HT1080 (cell line): ENCODE measurements at regions not wholly inside any gene's neighbourhood (a gene's known extent, or its start where the extent isn't known, plus 50 kb on each side); places are given as distances from the start of the nearest gene placed in this dataset.
"Not testable (repeated sequence)": the region's sequence is repeated elsewhere in the genome, so short reads cannot be mapped to it uniquely, and the experiment has no call there.

Source experiments
- DNase-seq: peaks from one replicate; pipeline ENCODE4 v3.0.0-alpha.2; 2015; ENCODE audit warnings: low read depth

DNA sequence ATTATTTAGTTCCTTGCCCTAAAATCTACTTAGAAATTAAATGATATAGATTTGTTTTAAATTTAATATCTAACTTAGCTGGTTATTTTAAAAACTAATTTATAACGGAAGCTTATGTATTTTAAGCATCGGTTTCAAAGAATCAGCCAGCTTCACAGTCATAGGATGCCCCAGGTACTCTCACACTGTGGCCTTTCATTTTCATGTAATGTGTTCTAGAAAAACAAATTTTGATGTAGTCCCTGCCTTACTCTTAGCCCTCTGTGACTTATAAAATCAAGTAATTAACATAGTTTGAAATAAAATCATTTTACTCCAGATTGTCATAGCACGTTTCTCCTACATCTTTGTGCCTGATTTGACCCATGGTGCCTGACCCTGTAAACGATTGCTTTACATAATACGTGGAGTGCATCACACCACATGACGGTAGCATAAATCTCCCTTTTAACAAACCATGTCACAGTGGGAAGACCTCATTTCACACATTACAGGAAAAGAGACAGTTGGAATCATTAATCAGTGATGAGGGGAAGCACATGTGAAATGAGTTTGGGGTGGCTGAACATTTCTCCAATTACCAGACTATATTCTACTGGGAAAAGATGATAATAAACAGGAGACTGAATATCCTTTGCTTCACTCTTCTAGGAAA is 731.5 kb upstream of the CDH9 start:
- no peak for DNase-seq

DNA sequence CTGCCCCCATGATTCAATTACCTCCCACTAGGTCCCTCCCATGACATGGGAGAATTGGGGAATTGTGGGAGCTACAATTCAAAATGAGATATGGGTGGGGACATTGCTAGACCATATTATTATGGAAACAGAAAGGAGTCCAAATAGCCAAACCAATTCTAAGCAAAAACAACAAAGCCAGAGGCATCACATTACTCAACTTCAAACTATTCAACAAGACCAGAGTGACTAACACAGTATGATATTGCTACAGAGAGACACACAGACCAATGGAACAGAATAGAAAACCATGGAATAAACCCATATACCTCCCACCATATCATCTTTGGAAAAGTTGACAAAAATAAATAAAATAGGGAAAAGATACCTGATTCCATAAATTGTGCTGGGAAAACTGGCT is 710.5 kb upstream of the CDH9 start:
- DNase-seq, result peak; percentile 55

DNA sequence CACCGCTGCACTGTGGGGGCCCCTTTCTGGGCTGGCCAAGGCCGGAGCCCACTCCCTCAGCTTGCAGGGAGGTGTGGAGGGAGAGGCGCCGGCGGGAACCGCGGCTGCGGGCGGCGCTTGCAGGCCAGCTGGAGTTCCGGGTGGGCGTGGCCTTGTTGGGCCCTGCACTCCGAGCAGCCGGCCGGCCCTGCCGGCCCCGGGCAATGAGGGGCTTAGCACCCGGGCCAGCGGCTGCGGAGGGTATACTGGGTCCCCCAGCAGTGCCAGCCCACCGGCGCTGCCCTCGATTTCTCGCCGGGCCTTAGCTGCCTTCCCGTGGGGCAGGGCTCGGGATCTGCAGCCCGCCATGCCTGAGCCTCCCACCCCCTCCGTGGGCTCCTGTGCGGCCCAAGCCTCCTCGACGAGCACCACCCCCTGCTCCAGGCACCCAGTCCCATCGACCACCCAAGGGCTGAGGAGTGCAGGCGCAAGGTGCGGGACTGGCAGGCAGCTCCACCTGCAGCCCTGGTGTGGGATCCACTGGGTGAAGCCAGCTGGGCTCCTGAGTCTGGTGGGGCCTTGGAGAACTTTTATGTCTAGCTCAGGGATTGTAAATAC is 705.1 kb upstream of the CDH9 start:
- DNase-seq, result not testable (repeated sequence)

DNA sequence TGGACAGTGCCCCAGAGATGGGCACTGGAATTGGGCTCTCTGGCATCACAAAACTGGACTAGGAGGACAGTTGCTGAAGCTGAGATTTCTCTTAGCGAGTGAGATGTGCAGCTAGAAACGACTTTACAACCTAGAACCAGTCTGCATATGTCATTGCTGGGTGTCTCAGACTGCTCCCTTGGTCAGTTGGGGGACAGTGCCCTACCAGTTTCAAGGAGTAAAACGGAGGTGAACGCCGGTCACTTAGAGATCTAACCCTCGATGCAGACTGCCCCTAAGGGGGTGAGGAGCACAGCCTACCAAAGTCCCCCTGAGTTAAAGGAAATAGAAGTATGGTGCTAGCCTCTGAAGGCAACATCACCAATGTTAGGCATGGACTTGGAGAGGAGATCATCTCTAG is 704.4 kb upstream of the CDH9 start:
- DNase-seq, result no peak

DNA sequence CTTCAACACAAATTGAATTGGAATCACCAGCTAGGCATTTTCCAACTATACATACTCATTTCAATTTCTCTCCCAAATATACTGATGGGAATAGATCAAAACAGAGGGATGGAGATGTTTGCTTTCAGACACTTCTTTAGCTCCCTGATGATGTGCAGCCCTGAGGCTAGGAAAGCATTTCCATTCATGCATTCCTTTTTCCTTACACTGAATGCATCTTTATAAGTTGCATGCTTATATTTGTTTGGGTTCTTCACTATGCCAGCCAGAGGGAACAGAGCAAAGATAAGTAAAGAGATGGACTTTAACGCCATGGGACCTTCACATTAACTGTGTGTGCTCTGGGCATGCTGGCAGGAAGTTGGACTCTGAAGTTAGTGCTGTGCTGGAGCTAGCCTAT is 696.5 kb upstream of the CDH9 start:
- no peak for DNase-seq

DNA sequence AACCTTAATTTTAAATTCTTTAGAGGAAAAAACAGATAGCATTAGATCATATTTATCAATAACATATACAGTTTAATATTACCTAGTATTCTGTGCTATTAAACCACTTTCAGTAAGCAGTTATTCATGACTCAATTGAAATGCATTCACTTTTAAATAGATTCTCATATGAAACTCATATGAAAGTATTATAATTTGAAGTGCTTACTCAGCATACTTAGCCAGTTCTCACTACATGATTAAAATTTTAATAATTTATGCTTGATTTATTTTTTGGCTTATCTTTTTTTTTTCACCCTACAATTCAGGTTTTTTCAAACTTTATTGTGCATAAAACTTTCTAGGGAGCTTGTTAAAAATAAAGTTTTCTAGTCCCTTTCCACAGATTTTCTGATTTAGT is 694.9 kb upstream of the CDH9 start:
- no peak for DNase-seq

DNA sequence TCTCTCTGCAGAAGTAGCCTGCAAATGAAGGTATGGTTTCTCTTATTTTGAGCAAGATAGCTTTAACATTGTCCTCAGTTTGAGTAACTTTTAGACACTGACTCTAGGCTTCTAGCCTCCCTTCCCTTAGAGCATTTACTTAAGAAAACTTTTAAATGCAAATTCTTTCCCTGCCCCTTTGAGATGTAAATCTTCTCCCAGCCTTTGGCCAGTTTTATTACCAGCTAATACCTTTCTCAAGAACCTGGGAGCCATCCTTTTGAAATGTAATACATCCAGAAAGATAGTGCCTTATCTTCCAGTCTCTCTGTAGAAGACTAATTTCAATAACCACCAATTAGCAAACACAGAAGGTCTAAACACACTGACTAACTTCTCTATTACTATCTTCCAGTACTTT is 688.9 kb upstream of the CDH9 start:
- no peak for DNase-seq

DNA sequence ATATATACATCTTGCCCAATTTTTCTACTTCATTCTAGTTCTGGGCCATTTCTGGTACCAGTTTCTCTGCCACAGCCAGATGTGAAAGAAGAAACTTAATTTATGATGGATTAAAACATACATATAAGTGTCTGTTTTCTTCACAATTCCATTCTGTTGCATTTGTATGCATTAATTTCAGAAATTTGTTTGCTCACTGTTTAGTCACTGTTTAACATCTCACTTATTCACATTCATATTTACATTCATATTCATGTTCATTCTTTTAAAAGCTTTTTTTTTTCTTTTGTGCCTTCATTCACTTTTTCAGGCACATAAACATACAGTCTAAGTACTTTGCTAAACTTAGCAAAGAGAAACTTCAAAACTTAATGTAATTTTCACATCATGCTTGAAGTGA is 684.0 kb upstream of the CDH9 start:
- no peak for DNase-seq

DNA sequence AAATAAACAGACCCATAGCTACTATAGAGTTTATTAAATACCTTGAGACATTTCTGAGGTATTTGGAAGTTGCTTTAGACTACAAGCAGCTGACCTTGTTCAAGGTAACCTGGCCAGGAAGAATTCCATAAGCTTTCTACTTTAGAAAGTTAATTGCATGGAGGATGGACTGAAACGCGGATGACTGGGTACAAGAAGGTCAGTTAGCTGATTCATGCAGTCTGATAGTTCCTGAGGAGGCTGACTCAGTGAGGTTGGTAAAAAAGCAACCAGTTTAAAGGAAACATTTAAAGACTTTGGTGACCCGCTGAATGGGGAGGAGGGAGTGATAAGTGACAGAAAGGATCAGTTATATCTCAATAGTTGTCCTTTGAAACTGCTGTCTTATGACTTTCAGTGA is 670.1 kb upstream of the CDH9 start:
- DNase-seq, result peak; percentile 76

DNA sequence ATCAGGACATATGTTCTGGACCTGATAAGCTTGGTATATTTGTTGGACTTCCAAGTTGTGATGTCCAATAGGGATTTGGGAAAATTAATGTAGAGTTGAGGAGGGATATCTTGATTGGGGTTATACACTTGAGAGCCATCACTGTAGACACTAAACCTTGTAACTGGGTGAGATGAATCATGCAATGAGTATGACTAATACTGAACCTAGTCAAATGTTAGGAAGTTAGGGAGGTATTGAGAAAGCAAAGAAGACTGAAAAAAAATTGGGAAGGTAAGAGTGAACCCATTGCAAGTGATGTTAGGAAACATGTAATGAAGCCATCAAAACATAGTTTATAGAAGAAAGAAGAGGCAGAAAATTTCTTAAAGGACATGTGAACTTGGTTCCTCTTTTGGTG is 668.4 kb upstream of the CDH9 start:
- peak; percentile 79 for DNase-seq

DNA sequence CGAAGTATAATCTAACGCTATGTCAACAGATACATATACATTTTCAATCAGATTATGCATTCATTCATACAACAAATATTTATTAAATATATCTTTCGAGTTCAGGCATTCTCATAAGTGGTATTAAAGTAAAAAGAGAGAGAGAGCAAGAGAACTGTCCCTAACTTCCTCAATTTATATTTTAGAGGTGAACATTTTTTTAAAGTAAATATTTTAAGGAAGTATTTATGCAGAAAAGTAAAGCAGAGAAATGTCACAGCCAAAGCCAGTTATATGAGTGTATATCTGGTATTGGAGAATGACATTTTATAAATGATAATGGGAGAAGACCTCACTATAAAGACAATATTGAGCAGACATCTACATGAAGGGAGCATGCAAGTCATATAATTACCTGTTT is 667.3 kb upstream of the CDH9 start:
- no peak for DNase-seq

DNA sequence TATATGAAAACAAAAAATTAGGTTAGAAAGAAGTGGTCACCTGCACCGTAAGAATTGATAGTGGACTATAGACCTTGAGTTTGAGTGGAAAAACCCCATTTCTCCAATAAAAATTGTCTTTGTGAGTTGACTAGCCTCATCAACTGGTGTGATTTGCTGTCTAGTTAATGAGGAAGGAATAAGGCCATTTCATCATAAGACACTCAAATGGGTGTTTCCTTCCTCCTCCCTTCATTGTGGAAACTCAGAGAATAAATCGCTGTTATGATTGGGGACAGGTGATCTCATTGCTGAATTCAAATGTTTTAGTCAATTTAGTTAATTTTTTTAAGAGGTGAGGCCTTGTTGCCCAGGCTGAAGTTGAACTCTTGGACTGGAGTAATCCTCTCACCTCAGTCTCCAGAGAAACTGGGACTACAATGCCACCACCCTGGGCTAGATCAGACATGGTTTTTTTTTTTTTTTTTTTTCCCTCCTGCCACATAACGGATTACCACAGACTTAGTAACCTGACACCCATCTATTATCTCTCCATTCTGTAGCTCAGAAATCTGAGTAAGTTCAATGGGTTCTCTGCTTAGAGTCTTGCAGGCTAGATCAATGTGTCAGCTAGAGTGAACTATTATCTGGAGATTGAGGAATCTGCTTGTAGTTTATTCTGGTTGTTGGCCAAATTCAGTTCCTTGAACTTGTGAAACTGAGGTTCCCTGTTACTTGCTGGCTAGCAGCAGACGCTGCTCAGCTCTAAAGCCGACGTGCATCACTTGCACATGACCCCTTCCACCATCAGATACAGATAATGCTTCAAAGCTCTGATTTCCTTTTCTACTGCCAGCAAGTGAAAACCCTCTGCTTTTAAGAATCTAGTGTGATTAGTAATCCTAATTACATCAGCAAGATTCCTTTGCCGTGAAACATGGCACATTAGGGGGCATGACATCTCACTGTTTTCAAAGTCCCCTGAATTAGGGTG is 663.8 kb upstream of the CDH9 start:
- peak; percentile 86 for DNase-seq

DNA sequence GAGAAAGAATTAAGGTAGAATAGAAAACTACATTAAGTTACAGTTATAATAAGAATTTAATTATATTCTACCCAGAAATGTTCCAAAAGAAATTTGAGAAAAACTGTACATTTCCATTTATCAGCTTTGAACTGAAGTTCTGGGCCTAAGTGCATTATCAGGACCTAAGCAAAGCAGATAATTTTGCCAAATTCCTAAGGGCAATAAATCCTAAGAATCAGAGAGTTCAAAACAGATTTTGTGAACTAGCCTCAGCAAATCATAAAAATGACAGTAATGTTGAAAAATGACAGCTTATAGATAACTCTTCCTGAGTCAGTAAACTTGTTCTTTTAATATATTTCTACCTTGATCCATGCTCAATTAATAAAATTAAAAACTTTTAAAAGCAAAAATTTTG is 662.1 kb upstream of the CDH9 start:
- DNase-seq, result no peak

DNA sequence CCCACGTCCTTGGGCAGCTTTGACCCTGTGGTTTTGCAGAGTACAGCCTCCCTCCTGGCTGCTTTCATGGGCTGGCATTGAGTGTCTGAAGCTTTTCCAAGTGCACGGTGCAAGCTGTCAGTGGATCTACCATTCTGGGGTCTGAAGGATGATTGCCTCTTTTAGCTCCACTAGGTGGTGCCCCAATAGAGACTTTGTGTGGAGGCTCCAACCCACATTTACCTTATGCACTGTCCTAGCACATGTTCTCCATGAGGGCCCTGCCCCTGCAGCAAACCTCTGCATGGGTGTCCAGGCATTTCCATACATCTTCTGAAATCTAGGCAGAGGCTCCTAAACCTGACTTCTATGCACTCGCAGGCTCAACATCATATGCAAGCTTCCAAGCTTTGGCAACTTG is 644.2 kb upstream of the CDH9 start:
- DNase-seq, result peak; percentile 56

DNA sequence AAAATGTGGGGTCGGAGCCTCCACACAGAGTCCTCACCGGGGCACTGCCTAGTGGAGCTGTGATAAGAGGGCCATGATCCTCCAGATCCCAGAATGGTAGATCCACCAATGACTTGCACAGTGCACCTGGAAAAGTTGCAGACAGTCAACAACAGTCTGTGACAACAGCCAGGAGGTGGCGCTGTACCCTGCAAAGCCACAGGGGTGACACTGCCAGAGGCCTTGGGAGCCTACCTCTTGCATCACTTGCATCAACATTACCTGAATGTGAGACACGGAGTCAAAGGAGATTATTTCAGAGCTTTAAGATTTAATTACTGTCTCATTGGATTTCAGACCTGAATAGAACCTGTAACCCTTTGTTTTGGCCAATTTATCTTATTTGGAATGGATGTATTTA is 614.1 kb upstream of the CDH9 start:
- no peak for DNase-seq

DNA sequence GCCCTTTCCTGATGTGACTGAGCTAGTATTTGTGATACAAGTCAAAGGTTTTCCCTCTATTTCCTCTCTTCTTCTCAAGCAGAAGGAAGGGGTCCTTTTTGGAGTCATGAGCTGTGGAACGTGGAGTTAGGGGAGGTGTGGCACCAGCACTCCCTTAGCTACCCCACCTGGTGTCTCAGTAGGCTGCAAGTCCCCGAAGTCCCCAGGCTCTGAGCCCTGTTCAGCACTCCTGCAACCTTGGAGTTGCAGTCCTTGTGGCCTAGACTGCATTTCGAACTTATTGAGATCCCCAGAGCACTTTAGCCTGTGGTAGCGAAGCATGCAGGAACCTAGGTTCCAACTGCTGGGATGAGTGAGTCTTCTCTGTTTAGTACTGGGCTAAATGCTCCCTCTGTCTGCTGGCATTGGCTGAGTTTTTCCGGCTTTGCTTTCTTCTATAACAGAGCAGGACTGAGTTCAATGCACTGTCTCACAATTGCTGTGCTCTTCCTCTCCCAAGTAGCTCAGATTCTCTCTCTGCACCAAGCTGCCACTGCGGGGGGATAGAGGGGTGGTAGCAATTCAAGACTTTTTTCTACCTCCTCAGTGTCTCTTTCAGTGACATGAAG is 600.7 kb upstream of the CDH9 start:
- DNase-seq, result no peak

DNA sequence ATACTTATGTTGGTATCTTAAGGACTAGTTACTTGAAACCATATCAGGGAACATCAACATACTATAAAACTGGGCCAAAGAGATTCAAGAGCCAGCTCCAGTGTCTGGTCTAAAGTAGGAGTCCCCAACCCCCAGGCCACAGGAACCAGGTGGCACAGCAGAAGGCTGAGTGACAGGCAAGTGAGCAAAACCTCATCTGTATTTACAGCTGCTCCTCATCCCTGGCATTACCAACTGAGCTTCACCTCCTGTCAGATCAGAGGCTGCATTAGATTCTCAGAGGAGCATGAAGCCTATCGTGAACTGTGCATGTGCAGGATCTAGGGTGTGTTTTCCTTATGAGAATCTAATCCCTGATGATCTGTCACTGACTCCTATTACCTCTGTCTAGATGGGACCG is 581.6 kb upstream of the CDH9 start:
- no peak for DNase-seq

DNA sequence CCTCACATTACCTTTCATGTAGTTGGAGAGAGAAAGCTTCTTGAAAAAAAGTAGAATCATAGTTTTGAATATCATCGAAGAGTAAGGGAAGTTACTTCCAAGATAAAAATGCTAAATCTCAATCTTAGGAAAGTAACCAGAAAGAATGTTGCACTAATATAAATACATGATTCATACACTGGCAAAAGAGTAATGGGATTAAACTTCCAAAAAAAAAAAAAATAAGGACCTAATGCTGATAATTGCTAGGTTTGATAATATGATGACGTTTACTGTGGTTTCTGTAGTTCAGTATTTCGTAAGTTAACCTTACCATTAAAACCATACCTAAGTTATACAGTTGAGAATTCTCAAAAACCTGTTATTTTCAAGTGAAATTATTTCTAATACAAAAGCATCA is 573.8 kb upstream of the CDH9 start:
- peak; percentile 8 for DNase-seq

DNA sequence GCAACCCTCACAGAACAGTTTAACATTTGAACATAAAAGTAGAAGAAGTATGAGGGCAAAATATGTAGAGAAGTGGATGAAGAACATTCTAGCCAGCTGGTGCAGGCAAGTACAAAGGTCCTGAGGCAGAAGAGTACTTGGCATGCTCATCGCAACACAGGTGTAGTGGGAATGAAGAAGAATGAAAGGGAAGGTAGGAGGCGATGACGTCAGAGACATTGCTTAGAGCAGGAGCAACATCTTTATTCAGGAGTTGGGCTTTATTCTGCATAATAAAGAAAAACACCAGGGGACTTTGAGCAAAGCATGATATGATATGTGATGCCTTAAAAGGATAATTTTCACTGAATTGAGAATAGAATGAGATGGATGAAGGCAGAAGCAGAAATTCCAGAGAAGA is 570.6 kb upstream of the CDH9 start:
- DNase-seq, result no peak

DNA sequence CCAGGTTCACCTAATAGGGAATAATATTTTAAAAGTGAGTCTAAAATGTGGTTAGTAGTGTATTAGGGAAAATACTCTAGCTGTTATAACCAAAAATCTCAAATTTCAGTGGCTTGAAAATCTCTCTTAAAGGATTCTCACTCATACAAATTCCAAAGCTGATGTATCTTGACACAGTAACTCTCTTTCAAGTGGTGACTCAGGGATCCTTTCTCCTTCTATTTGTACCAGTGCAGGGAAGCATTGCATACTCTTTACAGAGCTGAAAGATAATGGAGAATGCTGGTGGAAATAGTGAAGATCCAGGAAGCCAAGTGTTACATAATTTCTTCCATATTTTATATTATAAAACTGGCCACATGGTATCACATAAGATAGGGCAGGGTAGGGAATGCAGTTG is 560.2 kb upstream of the CDH9 start:
- peak; percentile 33 for DNase-seq

DNA sequence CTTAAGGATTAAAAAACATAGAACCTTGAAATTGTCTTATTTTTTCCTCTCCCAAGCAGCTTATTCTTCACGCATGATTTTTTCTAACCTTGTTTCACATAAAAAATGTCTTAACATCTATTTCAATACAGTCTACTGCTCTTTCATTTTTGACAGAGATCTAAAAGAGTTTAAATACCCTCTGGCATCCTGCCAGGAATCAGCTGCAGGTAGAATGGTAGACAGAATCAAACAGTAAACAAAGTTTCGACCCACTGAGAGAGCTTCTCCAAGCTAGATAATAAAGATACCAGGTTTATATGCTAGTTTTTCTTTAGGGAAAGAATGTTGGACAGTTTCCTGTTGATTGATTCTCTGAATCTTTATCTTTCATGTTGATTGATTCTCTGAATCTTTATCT is 555.8 kb upstream of the CDH9 start:
- DNase-seq, result no peak

DNA sequence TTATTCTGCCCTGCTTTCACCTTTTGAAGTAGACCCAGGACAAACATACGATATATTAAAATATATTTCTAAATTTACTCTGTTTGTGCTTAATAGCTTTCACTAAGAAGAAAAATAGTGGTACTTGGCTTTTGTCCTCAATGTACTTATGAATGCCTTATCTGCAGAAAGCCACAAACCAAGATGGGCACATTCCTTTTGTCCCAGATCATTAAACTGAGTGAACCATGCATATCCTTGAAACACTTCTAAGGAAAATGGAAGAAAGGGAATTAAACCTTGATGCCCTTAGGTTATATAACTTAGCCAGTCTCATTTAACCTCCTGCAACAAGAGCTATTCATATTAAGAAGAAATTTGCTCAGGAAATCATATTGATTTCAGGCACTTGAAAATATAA is 553.8 kb upstream of the CDH9 start:
- DNase-seq, result peak; percentile 64
